HepG2 (cell line): ENCODE measurements at regions not wholly inside any gene's neighbourhood (a gene's known extent, or its start where the extent isn't known, plus 50 kb on each side); places are given as distances from the start of the nearest gene placed in this dataset.

Experiments
- ATAC-seq: fragments of 200-7000 bp; cut with Tn5 transposase; 3 replicates; pipeline ENCODE4 v1.9.1; 2020; ENCODE audit warnings: mild to moderate bottlenecking, moderate library complexity
- BruUV-seq: library from RNA; stranded (reverse); fragments of 400-500 nt; replicated peaks from 2 replicates; lab custom pipeline; 2021; lab: Mats Ljungman, UMichigan
- CTCF ChIA-PET: fragments of 300-600 bp; formaldehyde crosslinking; extraction: SDS; loops from one replicate; lab custom pipeline; 2021; ENCODE audit warnings: low total read pairs, inconsistent platforms, low intra/inter-chr PET ratio; lab: Yijun Ruan, JAX
- POLR2A ChIA-PET: fragments of 350-600 bp; sonication (Branson Sonifier 250); formaldehyde crosslinking; loops from one replicate; lab custom pipeline; 2020; ENCODE audit warnings: antibody characterized with exemption, inconsistent platforms; lab: Yijun Ruan, JAX
- DNase-seq: peaks from one replicate; pipeline ENCODE4 v3.0.0-alpha.2; 2015; ENCODE audit warnings: low spot score
- FAIRE-seq: peaks from 3 replicates; lab custom pipeline; 2011; peaks lifted over from hg19 to GRCh38; lab: Jason Lieb, UNC
- H2AFZ ChIP-seq: one replicate; pipeline ENCODE4 v1.6.1; 2011; ENCODE audit warnings: low read length, inconsistent platforms
- H3K27ac ChIP-seq: fragments of 300-600 bp; 3 replicates; pipeline ENCODE4 v1.8.0; 2011; ENCODE audit warnings: mixed run types, mild to moderate bottlenecking, mixed read lengths, low read length, inconsistent platforms; ENCODE audit not compliant: insufficient read depth; ENCODE audit errors: extremely low read length
- H3K27me3 ChIP-seq, 2 experiments: fragments of 200-600 bp in 1 of 2; 2 replicates in 1 of 2; 3 replicates in 1 of 2; pipeline versions ENCODE4 v1.6.0 to v1.8.0; 2011; ENCODE audit warnings: low read length in 2 of 2, mild to moderate bottlenecking in 2 of 2, moderate library complexity in 2 of 2, inconsistent platforms in 1 of 2; ENCODE audit not compliant: insufficient read depth in 2 of 2, control insufficient read depth in 1 of 2
- H3K36me3 ChIP-seq, 2 experiments: fragments of 200-600 bp in 1 of 2; replicated peaks in 1 of 2; 2 replicates in 1 of 2; 3 replicates in 1 of 2; pipeline versions ENCODE4 v1.5.1 to v1.8.0; 2011; ENCODE audit warnings: low read length in 2 of 2, inconsistent platforms in 1 of 2; ENCODE audit not compliant: insufficient read depth in 2 of 2, control insufficient read depth in 1 of 2
- H3K4me1 ChIP-seq: 2 replicates; pipeline ENCODE4 v1.5.1; 2012; ENCODE audit warnings: low read length, inconsistent platforms; ENCODE audit not compliant: insufficient read depth
- H3K4me2 ChIP-seq: 2 replicates; pipeline ENCODE4 v1.6.0; 2011; ENCODE audit warnings: low read depth, low read length, inconsistent platforms
- H3K4me3 ChIP-seq, 3 experiments: fragments of 200-600 bp in 1 of 3; sonication (generic), shearing (Covaris generic) in 1 of 3; replicated peaks in 1 of 3; 2 replicates each; pipeline ENCODE4 v1.5.1; 2011 to 2016; ENCODE audit warnings: low read length in 3 of 3, inconsistent platforms in 2 of 3, low read depth in 2 of 3, mild to moderate bottlenecking in 2 of 3, control low read depth in 1 of 3, mixed read lengths in 1 of 3; ENCODE audit not compliant: insufficient read depth in 1 of 3
- H3K79me2 ChIP-seq: one replicate; pipeline ENCODE4 v1.6.1; 2011; ENCODE audit warnings: low read length, inconsistent platforms; ENCODE audit not compliant: insufficient read depth
- H3K9ac ChIP-seq: 2 replicates; pipeline ENCODE4 v1.6.0; 2011; ENCODE audit warnings: mild to moderate bottlenecking, low read depth, low read length, inconsistent platforms; ENCODE audit not compliant: insufficient read depth
- H3K9me3 ChIP-seq: 2 replicates; pipeline ENCODE4 v1.5.1; 2012; ENCODE audit warnings: mild to moderate bottlenecking, low read length
- H4K20me1 ChIP-seq: 2 replicates; pipeline ENCODE4 v1.6.0; 2011; ENCODE audit warnings: inconsistent platforms, mild to moderate bottlenecking, low read length, moderate library complexity; ENCODE audit not compliant: insufficient read depth
- HHEX ChIP-seq: IDR thresholded peaks from 2 replicates; pipeline ENCODE4 v1.6.1; 2016; ENCODE audit warnings: control low read depth
- HNF4G ChIP-seq, 2 experiments: sonication (generic) in 1 of 2; formaldehyde crosslinking in 1 of 2; IDR thresholded peaks; 2 replicates each; pipeline versions ENCODE4 v1.4.0 to v1.6.1; 2011 to 2020; ENCODE audit warnings: borderline replicate concordance in 2 of 2, low read depth in 2 of 2, mild to moderate bottlenecking in 2 of 2, low read length in 1 of 2, missing genetic modification reagents in 1 of 2, moderate library complexity in 1 of 2
- MED1 ChIP-seq: sonication (generic); formaldehyde crosslinking; IDR thresholded peaks from 2 replicates; pipeline ENCODE4 v1.4.0; 2020; ENCODE audit warnings: missing genetic modification reagents
- MTA1 ChIP-seq: sonication (generic); formaldehyde crosslinking; IDR thresholded peaks from 2 replicates; pipeline ENCODE4 v1.4.0; 2020; ENCODE audit warnings: missing genetic modification reagents, mild to moderate bottlenecking, borderline replicate concordance
- SNAPC2 ChIP-seq: sonication (generic); formaldehyde crosslinking; IDR thresholded peaks from 2 replicates; pipeline ENCODE4 v1.8.1; 2022; ENCODE audit warnings: mild to moderate bottlenecking, missing genetic modification reagents
- SP4 ChIP-seq: sonication (generic); formaldehyde crosslinking; IDR thresholded peaks from 2 replicates; pipeline ENCODE4 v1.8.1; 2023; ENCODE audit warnings: mild to moderate bottlenecking, missing genetic modification reagents
- TOPORS ChIP-seq: sonication (generic); formaldehyde crosslinking; IDR thresholded peaks from 2 replicates; pipeline ENCODE4 v1.8.0; 2023; ENCODE audit warnings: mild to moderate bottlenecking, missing genetic modification reagents
- ZBTB7B ChIP-seq: sonication (generic); formaldehyde crosslinking; IDR thresholded peaks from 2 replicates; pipeline ENCODE4 v1.4.0; 2020; ENCODE audit warnings: missing genetic modification reagents
- ZNF121 ChIP-seq: sonication (generic); formaldehyde crosslinking; IDR thresholded peaks from 2 replicates; pipeline ENCODE4 v1.5.0; 2020; ENCODE audit warnings: mild to moderate bottlenecking, missing genetic modification reagents
- ZNF33B ChIP-seq: sonication (generic); formaldehyde crosslinking; IDR thresholded peaks from 2 replicates; pipeline ENCODE4 v1.5.1; 2020; ENCODE audit warnings: mild to moderate bottlenecking, missing genetic modification reagents
- ZNF607 ChIP-seq: sonication (generic); formaldehyde crosslinking; IDR thresholded peaks from 2 replicates; pipeline ENCODE4 v1.5.1; 2020; ENCODE audit warnings: missing genetic modification reagents, mild to moderate bottlenecking, borderline replicate concordance
- ZNF83 ChIP-seq: sonication (generic); formaldehyde crosslinking; IDR thresholded peaks from 2 replicates; pipeline ENCODE4 v1.4.0; 2020; ENCODE audit warnings: missing genetic modification reagents, mild to moderate bottlenecking, borderline replicate concordance
- WGBS: methylation state at CpG from one replicate; pipeline ENCODE4 v1.1.6; 2017; ENCODE audit warnings: low lambda C conversion rate; 5-methylcytosine and 5-hydroxymethylcytosine counted together
- in situ Hi-C: cut with HindIII; loops from 2 replicates; pipeline ENCODE4 v1.10.0; 2017; ENCODE audit warnings: low pct_unique_long_range_greater_than_20kb; ENCODE audit not compliant: extremely low pct_ligation_motif_present
- intact Hi-C: fragments of 100-400 bp; cut with micrococcal nuclease; formaldehyde crosslinking; loops from one replicate; pipeline ENCODE4 v1.10.0; 2022; ENCODE audit not compliant: unreplicated experiment
- TF ChIP-seq, protein P1 (sequence below): sonication (generic); formaldehyde crosslinking; IDR thresholded peaks from 2 replicates; pipeline ENCODE4 v1.4.0; 2020; ENCODE audit warnings: mild to moderate bottlenecking, missing genetic modification reagents

DNA sequence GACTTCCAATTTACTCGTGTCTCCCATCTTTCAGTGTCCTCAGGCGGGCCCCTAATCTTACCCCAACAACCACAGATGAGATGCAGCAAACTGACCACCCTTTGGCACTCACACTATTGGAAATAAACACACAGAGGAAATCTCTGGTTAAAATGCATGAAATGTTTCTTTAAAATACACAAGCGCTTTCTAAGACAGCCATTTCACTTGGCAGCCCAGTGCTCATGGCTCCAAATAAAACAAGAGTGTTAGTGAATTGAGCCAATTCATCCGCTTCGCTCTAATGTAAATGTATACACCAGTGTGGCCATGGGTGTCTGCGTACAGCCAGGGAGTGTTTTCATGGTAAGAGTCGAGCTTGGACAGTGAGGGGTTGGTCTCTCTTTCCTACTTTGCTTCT, 282.9 kb downstream of the CLIC5 start:
- no peak overlapping the region for H3K4me3 ChIP-seq
- H3K36me3 ChIP-seq: no peaks in the 10 kb centered on the region
- no peak overlapping the region for H3K9ac ChIP-seq
- intact Hi-C loops: no loop called here
- H3K79me2 ChIP-seq: no peaks in the 10 kb centered on the region
- in situ Hi-C loops: no loop called here
- no peak for ATAC-seq
- no peak for FAIRE-seq
- POLR2A ChIA-PET: no interaction called here
- H3K4me2 ChIP-seq: no peak overlapping the region
- CTCF ChIA-PET: no interaction called here
- H3K27ac ChIP-seq: no peak overlapping the region
- TF ChIP-seq, protein P1, sequence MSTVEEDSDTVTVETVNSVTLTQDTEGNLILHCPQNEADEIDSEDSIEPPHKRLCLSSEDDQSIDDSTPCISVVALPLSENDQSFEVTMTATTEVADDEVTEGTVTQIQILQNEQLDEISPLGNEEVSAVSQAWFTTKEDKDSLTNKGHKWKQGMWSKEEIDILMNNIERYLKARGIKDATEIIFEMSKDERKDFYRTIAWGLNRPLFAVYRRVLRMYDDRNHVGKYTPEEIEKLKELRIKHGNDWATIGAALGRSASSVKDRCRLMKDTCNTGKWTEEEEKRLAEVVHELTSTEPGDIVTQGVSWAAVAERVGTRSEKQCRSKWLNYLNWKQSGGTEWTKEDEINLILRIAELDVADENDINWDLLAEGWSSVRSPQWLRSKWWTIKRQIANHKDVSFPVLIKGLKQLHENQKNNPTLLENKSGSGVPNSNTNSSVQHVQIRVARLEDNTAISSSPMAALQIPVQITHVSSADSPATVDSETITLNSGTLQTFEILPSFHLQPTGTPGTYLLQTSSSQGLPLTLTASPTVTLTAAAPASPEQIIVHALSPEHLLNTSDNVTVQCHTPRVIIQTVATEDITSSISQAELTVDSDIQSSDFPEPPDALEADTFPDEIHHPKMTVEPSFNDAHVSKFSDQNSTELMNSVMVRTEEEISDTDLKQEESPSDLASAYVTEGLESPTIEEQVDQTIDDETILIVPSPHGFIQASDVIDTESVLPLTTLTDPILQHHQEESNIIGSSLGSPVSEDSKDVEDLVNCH (CRISPR knock-in tag): no peak
- TF ChIP-seq SP4 (no peak), SNAPC2 (CRISPR knock-in tag) (no peak), ZNF121 (CRISPR knock-in tag) (no peak), ZBTB7B (CRISPR knock-in tag) (no peak), ZNF607 (no peak), ZNF83 (CRISPR knock-in tag) (no peak), HNF4G (IDR thresholded peaks at IDR 0.05; ENCODE audit: borderline replicate concordance, low read depth, low read length) (no peak), HNF4G (CRISPR knock-in tag; IDR thresholded peaks at IDR 0.05; ENCODE audit: borderline replicate concordance, low read depth) (no peak), MED1 (CRISPR knock-in tag) (no peak), HHEX (CRISPR knock-in tag) (no peak), MTA1 (CRISPR knock-in tag) (no peak), ZNF33B (CRISPR knock-in tag) (no peak), TOPORS (CRISPR knock-in tag) (no peak)
- H3K4me1 ChIP-seq: no peaks in the 10 kb centered on the region
- peaks cover 0 to 6% of the 10 kb centered on the region in 2 experiments; a peak in 1 of 5 replicates for H3K27me3 ChIP-seq
- no peaks in the 10 kb centered on the region for H4K20me1 ChIP-seq
- H2AFZ ChIP-seq: no peak overlapping the region
- WGBS: 28% methylated on average over 7 of the region's 7 CpGs
- no peak for DNase-seq
- no TSS peak for BruUV-seq
- H3K9me3 ChIP-seq: no peaks in the 10 kb centered on the region
